Endothelial cell of umbilical vein (primary cell): ENCODE measurements at regions not wholly inside any gene's neighbourhood (a gene's known extent, or its start where the extent isn't known, plus 50 kb on each side); places are given as distances from the start of the nearest gene placed in this dataset.

ENCODE experiments used
- BruUV-seq: library from RNA; stranded (reverse); fragments of 400-500 nt; replicated peaks from 2 replicates; lab custom pipeline; 2021; lab: Mats Ljungman, UMichigan
- CTCF ChIA-PET: fragments of 300-600, 350-600 bp; sonication (Branson Sonifier 250); formaldehyde crosslinking; loops from one replicate; lab custom pipeline; 2021; ENCODE audit warnings: antibody characterized with exemption, inconsistent platforms; lab: Charles Lee
- POLR2A ChIA-PET: fragments of 300-600, 350-600 bp; sonication (Branson Sonifier 250); formaldehyde crosslinking; loops from one replicate; lab custom pipeline; 2021; ENCODE audit warnings: antibody characterized with exemption, inconsistent platforms; lab: Charles Lee
- DNase-seq: peaks from one replicate; pipeline ENCODE4 v3.0.0-alpha.2; 2011; ENCODE audit warnings: low read depth, low spot score
- FAIRE-seq: peaks from 2 replicates; lab custom pipeline; 2011; peaks lifted over from hg19 to GRCh38; lab: Jason Lieb, UNC
- H2AFZ ChIP-seq: 2 replicates; pipeline ENCODE4 v1.6.0; 2012; ENCODE audit warnings: low read depth, low read length, control low read depth, inconsistent platforms
- H3K27ac ChIP-seq: 2 replicates; pipeline ENCODE4 v1.5.1; 2011; ENCODE audit warnings: low read depth, mild to moderate bottlenecking, control low read depth, low read length, moderate library complexity; ENCODE audit not compliant: insufficient read depth
- H3K27me3 ChIP-seq, 2 experiments: 2 replicates each; pipeline versions ENCODE4 v1.6.0 to v1.6.1; 2011; ENCODE audit warnings: low read length in 2 of 2, mixed read lengths in 1 of 2; ENCODE audit not compliant: control insufficient read depth in 2 of 2, insufficient read depth in 2 of 2
- H3K36me3 ChIP-seq, 2 experiments: 2 replicates in 1 of 2; 3 replicates in 1 of 2; pipeline ENCODE4 v1.5.1; 2011; ENCODE audit warnings: low read length in 2 of 2, mild to moderate bottlenecking in 1 of 2, moderate library complexity in 1 of 2; ENCODE audit not compliant: control insufficient read depth in 2 of 2, insufficient read depth in 2 of 2; ENCODE audit errors: extremely low read depth in 1 of 2
- H3K4me1 ChIP-seq: 3 replicates; pipeline ENCODE4 v1.5.1; 2011; ENCODE audit warnings: mild to moderate bottlenecking, low read length; ENCODE audit not compliant: control insufficient read depth, insufficient read depth; ENCODE audit errors: extremely low read depth
- H3K4me2 ChIP-seq: 2 replicates; pipeline ENCODE4 v1.6.1; 2011; ENCODE audit warnings: low read length, control low read depth, mixed read lengths; ENCODE audit not compliant: insufficient read depth
- H3K4me3 ChIP-seq, 3 experiments: fragments of 200-600 bp in 1 of 3; sonication (generic), shearing (Covaris generic) in 1 of 3; replicated peaks in 1 of 3; 2 replicates each; pipeline ENCODE4 v1.5.1; 2011 to 2016; ENCODE audit warnings: control low read depth in 3 of 3, low read length in 3 of 3, mild to moderate bottlenecking in 2 of 3, inconsistent platforms in 1 of 3, low read depth in 1 of 3, moderate library complexity in 1 of 3; ENCODE audit not compliant: insufficient read depth in 1 of 3
- H3K79me2 ChIP-seq: 2 replicates; pipeline ENCODE4 v1.6.0; 2012; ENCODE audit warnings: low read length, inconsistent platforms; ENCODE audit not compliant: control insufficient read depth, insufficient read depth
- H3K9ac ChIP-seq: replicated peaks from 2 replicates; pipeline ENCODE3; 2011; ENCODE audit warnings: low read length, control low read depth; ENCODE audit not compliant: insufficient read depth; ENCODE audit errors: extremely low read depth
- H3K9me1 ChIP-seq: replicated peaks from 3 replicates; pipeline ENCODE4 v1.6.0; 2011; ENCODE audit warnings: mild to moderate bottlenecking, low read length; ENCODE audit not compliant: control insufficient read depth, insufficient read depth; ENCODE audit errors: extremely low read depth
- H3K9me3 ChIP-seq: replicated peaks from 2 replicates; pipeline ENCODE4 v1.5.1; 2012; ENCODE audit warnings: low read length, inconsistent platforms; ENCODE audit not compliant: control insufficient read depth, insufficient read depth
- H4K20me1 ChIP-seq: replicated peaks from 2 replicates; pipeline ENCODE3; 2011; ENCODE audit warnings: mild to moderate bottlenecking, low read length; ENCODE audit not compliant: control insufficient read depth, insufficient read depth; ENCODE audit errors: extremely low read depth
- EZH2 ChIP-seq: IDR thresholded peaks from 2 replicates; pipeline ENCODE4 v1.6.1; 2012; ENCODE audit warnings: borderline replicate concordance, low read depth, mild to moderate bottlenecking, moderate library complexity, low read length, inconsistent platforms; ENCODE audit not compliant: severe bottlenecking
- FOS ChIP-seq: IDR thresholded peaks from 2 replicates; pipeline ENCODE4 v1.6.1; 2011; ENCODE audit warnings: mild to moderate bottlenecking, low read length, moderate library complexity, borderline replicate concordance; ENCODE audit not compliant: insufficient read depth
- GATA2 ChIP-seq: IDR thresholded peaks from 2 replicates; pipeline ENCODE4 v1.7.0; 2011; ENCODE audit warnings: low read depth, mild to moderate bottlenecking, moderate library complexity, mixed read lengths, low read length; ENCODE audit not compliant: insufficient read length, insufficient read depth
- JUN ChIP-seq: IDR thresholded peaks from 2 replicates; pipeline ENCODE4 v1.6.1; 2011; ENCODE audit warnings: borderline replicate concordance, low read depth; ENCODE audit not compliant: insufficient read length, insufficient read depth
- MYC ChIP-seq: IDR thresholded peaks from one replicate; pipeline ENCODE4 v1.6.1; 2011; ENCODE audit warnings: mild to moderate bottlenecking, low read depth, low read length
- POLR2A ChIP-seq: IDR thresholded peaks from 2 replicates; pipeline ENCODE4 v1.6.1; 2012; ENCODE audit warnings: low read depth, mild to moderate bottlenecking, control low read depth, low read length
- POLR2AphosphoS5 ChIP-seq: IDR thresholded peaks from 2 replicates; pipeline ENCODE4 v1.6.1; 2012; ENCODE audit warnings: low read depth, mild to moderate bottlenecking, control low read depth, low read length, moderate library complexity; ENCODE audit not compliant: insufficient read depth
- dilution Hi-C: fragments of 300-500 bp; cut with MboI; formaldehyde crosslinking; loops from one replicate; pipeline ENCODE4 v1.15.0; 2019; ENCODE audit warnings: low sequenced_read_pairs; ENCODE audit not compliant: extremely low pct_ligation_motif_present
- intact Hi-C: fragments of 100-400 bp; cut with micrococcal nuclease; formaldehyde crosslinking; loops from one replicate; pipeline ENCODE4 v1.10.0; 2022
- TF ChIP-seq, protein P1 (sequence below): IDR thresholded peaks from 2 replicates; pipeline ENCODE4 v1.6.1; 2011; ENCODE audit not compliant: insufficient read depth, insufficient read length
- TF ChIP-seq, protein P2 (sequence below), 2 donors: IDR thresholded peaks; 1 replicate in 1 of 2; 2 replicates in 1 of 2; pipeline ENCODE4 v1.5.1; 2011; ENCODE audit warnings: low read length in 2 of 2, mild to moderate bottlenecking in 2 of 2, moderate library complexity in 2 of 2, control low read depth in 1 of 2, inconsistent platforms in 1 of 2, low read depth in 1 of 2; ENCODE audit not compliant: insufficient read depth in 1 of 2; ENCODE audit errors: extremely low read depth in 1 of 2

- intact Hi-C loops: no loop called here
- Histone ChIP-seq H3K4me2 (no peak overlapping the region), H2AFZ (no peak overlapping the region), H3K36me3 (no peaks in the 10 kb centered on the region), H3K9me3 (no peaks in the 10 kb centered on the region), H3K9ac (no peak overlapping the region), H3K4me3 (no peak overlapping the region), H3K79me2 (no peaks in the 10 kb centered on the region), H3K4me1 (no peaks in the 10 kb centered on the region), H3K27ac (no peak overlapping the region), H3K27me3 (peaks cover 11 to 22% of the 10 kb centered on the region in 2 experiments), H3K9me1 (no peaks in the 10 kb centered on the region), H4K20me1 (no peaks in the 10 kb centered on the region)
- dilution Hi-C loops: no loop called here
- FAIRE-seq: no peak
- ChIA-PET POLR2A (no interaction called here), CTCF (no interaction called here)
- BruUV-seq: no TSS peak
- TF ChIP-seq, protein P1, sequence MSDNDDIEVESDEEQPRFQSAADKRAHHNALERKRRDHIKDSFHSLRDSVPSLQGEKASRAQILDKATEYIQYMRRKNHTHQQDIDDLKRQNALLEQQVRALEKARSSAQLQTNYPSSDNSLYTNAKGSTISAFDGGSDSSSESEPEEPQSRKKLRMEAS: no peak
- TF ChIP-seq, protein P2, sequence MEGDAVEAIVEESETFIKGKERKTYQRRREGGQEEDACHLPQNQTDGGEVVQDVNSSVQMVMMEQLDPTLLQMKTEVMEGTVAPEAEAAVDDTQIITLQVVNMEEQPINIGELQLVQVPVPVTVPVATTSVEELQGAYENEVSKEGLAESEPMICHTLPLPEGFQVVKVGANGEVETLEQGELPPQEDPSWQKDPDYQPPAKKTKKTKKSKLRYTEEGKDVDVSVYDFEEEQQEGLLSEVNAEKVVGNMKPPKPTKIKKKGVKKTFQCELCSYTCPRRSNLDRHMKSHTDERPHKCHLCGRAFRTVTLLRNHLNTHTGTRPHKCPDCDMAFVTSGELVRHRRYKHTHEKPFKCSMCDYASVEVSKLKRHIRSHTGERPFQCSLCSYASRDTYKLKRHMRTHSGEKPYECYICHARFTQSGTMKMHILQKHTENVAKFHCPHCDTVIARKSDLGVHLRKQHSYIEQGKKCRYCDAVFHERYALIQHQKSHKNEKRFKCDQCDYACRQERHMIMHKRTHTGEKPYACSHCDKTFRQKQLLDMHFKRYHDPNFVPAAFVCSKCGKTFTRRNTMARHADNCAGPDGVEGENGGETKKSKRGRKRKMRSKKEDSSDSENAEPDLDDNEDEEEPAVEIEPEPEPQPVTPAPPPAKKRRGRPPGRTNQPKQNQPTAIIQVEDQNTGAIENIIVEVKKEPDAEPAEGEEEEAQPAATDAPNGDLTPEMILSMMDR (IDR thresholded peaks at IDR 0.05; ENCODE audit: extremely low read depth in 1 of 2, insufficient read depth in 1 of 2, low read depth in 1 of 2, low read length in 2 of 2): no peak
- TF ChIP-seq EZH2: no peak
- no peak for TF ChIP-seq FOS
- TF ChIP-seq GATA2: no peak
- TF ChIP-seq POLR2A: no peak
- TF ChIP-seq MYC: no peak
- TF ChIP-seq POLR2AphosphoS5: no peak
- no peak for TF ChIP-seq JUN
- DNase-seq: no peak
Measured at GRCh38 chr1:96973605-96974004, 252.0 kb downstream of the PTBP2 start.
